22Rv1 (cell line): ENCODE measurements at regions not wholly inside any gene's neighbourhood (a gene's known extent, or its start where the extent isn't known, plus 50 kb on each side); places are given as distances from the start of the nearest gene placed in this dataset.

Experiments used
- ZFX ChIP-seq: fragments of 450-650 bp; IDR thresholded peaks from 2 replicates; pipeline ENCODE4 v1.6.1; 2017; ENCODE audit warnings: antibody characterized with exemption, borderline replicate concordance
- TF ChIP-seq, protein P1 (sequence below): fragments of 450-650 bp; IDR thresholded peaks from 2 replicates; pipeline ENCODE4 v1.5.1; 2017; ENCODE audit warnings: mild to moderate bottlenecking

DNA sequence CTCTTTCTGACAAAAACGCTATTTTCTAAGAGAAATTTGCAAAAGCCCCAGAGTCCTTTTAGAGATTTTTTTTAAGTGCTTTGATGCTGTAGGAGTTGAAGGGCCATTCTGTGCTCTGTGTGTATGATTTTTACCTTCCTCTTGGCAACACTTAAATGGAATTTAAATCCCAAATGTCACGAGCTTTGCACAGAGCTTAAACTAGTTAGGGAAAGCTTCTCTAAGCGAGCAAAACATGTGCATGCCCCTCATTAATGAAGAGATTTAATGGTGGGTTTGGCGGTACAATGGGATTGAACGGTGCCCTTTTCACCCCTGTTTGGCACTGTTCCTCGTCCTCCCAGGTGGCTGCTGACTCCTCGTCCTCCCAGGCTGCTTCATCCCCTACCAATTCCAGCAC is 220.7 kb downstream of the DRD1 start:
- TF ChIP-seq, protein P1, sequence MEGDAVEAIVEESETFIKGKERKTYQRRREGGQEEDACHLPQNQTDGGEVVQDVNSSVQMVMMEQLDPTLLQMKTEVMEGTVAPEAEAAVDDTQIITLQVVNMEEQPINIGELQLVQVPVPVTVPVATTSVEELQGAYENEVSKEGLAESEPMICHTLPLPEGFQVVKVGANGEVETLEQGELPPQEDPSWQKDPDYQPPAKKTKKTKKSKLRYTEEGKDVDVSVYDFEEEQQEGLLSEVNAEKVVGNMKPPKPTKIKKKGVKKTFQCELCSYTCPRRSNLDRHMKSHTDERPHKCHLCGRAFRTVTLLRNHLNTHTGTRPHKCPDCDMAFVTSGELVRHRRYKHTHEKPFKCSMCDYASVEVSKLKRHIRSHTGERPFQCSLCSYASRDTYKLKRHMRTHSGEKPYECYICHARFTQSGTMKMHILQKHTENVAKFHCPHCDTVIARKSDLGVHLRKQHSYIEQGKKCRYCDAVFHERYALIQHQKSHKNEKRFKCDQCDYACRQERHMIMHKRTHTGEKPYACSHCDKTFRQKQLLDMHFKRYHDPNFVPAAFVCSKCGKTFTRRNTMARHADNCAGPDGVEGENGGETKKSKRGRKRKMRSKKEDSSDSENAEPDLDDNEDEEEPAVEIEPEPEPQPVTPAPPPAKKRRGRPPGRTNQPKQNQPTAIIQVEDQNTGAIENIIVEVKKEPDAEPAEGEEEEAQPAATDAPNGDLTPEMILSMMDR = no peak
- no peak for TF ChIP-seq ZFX
